WI38 (cell line): ENCODE measurements at regions not wholly inside any gene's neighbourhood (a gene's known extent, or its start where the extent isn't known, plus 50 kb on each side); places are given as distances from the start of the nearest gene placed in this dataset.

Source experiments
- H3K4me3 ChIP-seq: 2 replicates; pipeline ENCODE4 v1.5.1; 2011; ENCODE audit warnings: low read depth, mild to moderate bottlenecking, control low read depth, low read length
- TF ChIP-seq, protein P1 (sequence below): IDR thresholded peaks from 2 replicates; pipeline ENCODE4 v1.5.1; 2012; ENCODE audit warnings: low read depth, mild to moderate bottlenecking, control low read depth, low read length

GRCh38 chr18:70645971-70646370 lies 357.1 kb downstream of the SOCS6 start:
- H3K4me3 ChIP-seq = no peak overlapping the region
- TF ChIP-seq, protein P1, sequence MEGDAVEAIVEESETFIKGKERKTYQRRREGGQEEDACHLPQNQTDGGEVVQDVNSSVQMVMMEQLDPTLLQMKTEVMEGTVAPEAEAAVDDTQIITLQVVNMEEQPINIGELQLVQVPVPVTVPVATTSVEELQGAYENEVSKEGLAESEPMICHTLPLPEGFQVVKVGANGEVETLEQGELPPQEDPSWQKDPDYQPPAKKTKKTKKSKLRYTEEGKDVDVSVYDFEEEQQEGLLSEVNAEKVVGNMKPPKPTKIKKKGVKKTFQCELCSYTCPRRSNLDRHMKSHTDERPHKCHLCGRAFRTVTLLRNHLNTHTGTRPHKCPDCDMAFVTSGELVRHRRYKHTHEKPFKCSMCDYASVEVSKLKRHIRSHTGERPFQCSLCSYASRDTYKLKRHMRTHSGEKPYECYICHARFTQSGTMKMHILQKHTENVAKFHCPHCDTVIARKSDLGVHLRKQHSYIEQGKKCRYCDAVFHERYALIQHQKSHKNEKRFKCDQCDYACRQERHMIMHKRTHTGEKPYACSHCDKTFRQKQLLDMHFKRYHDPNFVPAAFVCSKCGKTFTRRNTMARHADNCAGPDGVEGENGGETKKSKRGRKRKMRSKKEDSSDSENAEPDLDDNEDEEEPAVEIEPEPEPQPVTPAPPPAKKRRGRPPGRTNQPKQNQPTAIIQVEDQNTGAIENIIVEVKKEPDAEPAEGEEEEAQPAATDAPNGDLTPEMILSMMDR = no peak

- H3K4me3 ChIP-seq = no peak overlapping the region
- TF ChIP-seq, protein P1 = no peak
Observed at GRCh38 chr18:70643812-70644211, 355.0 kb downstream of the SOCS6 start.

DNA sequence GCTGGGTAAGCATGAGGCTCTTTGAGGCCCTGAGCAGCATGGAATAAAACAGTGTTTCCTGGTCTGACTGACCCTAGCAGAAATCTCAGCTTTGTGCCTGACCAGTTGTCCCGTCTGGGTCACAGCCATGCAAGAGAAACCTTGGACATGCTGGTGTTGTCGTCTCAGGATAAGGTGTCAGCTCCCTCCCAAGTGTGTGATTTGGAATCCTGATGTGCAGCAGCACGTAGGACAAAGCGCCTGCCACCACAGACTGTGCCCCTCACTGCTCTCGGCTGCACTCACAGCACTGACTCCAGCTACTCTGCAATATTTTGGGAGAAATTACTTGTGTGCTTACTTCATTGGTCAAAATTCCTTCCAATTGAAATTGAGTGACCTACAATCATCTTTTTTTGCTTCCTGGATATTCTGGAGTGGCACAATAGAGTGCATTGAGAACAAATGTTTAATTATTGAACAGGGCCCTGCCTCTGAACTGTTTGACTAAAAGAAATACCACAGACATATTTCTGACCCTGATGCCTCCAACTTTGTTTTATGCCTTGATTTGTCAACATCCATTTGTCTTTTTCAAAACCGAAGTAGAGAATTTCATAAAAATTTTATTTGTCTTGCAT lies 352.4 kb downstream of the SOCS6 start:
- TF ChIP-seq, protein P1 = no peak
- H3K4me3 ChIP-seq = no peak overlapping the region

DNA sequence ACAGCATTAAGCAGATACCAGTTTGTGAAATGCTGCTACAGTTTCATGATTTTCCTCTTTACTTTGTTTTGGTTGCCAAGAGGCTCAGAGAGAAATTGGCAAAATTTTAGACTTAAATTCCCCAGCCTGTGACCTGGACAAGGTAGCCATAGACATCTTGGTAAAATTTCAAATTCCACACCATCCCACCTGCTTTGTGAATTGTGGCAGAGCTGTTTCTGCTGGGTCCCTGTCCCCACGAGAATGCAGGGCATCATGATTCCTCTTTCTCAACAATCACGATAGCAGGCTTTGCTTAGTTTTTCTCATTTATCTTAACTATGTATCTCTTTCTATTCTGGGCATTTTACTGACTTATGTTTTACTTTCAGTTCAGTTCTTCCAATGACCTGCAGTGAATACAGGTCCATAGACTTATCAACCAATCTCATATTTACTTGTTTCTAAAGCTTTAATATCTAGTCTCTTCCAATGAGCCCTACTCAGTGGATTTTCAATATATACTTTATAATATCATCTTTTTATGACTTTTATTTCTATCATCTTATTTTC lies 351.6 kb downstream of the SOCS6 start:
- TF ChIP-seq, protein P1 = no peak

GRCh38 chr18:70636991-70637390 lies 348.1 kb downstream of the SOCS6 start:
- no peak overlapping the region for H3K4me3 ChIP-seq
- TF ChIP-seq, protein P1 = no peak

More for the DNA sequence above, 351.6 kb downstream of the SOCS6 start:
- no peak overlapping the region for H3K4me3 ChIP-seq

GRCh38 chr18:70634576-70635147 lies 345.8 kb downstream of the SOCS6 start:
- TF ChIP-seq, protein P1 = no peak
- no peak overlapping the region for H3K4me3 ChIP-seq

- H3K4me3 ChIP-seq = no peak overlapping the region
- TF ChIP-seq, protein P1 = no peak
Observed at GRCh38 chr18:70627182-70627802, 338.4 kb downstream of the SOCS6 start.
